ENCODE measurements at regions not wholly inside any gene's neighbourhood (a gene's known extent, or its start where the extent isn't known, plus 50 kb on each side); places are given as distances from the start of the nearest gene placed in this dataset.

DNA sequence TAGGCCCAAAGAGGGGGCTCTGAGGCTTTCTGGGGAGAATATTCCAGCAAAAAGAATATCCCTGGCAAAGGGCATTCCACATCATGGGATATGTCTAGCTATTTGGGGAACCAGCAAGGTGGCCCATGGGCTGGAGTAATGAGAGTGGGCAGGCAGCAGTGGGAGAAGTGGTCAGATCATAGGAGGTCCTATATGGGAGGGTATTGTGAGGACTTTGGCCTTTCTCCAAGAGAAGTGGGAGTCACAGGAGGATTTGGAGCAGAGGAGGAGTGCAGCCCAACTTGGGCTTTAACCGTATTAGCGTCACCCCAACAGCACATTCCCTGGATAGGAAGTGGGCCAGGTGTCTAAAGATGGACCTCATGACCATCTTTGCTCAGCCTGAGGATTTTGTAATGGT, 151.4 kb downstream of the ENGASE start:
- H2BK20ac ChIP-seq (ENCODE audit: low read depth, low read length, poor library complexity, severe bottlenecking): no peak overlapping the region
- no peak overlapping the region for H4K8ac ChIP-seq (replicated peaks; ENCODE audit: insufficient read length, low read depth, low read length)
- H3K27ac ChIP-seq (ENCODE audit: insufficient read length, low read depth, low read length): no peak overlapping the region
- no peak overlapping the region for H2BK15ac ChIP-seq (ENCODE audit: low read depth, low read length)
- H3K79me1 ChIP-seq (ENCODE audit: insufficient read depth, low read depth, low read length, poor library complexity, severe bottlenecking): no peaks in the 10 kb centered on the region
- H3K4me1 ChIP-seq (ENCODE audit: insufficient read depth, low read length): no peaks in the 10 kb centered on the region
- H2BK12ac ChIP-seq (ENCODE audit: insufficient read length, low read depth, low read length): no peak overlapping the region
- no peak overlapping the region for H3K27ac Mint-ChIP-seq
- H3K14ac ChIP-seq (ENCODE audit: insufficient read depth, low read length): no peak overlapping the region
- H4K5ac ChIP-seq (ENCODE audit: insufficient read length, low read depth, low read length): no peak overlapping the region
- H3K79me2 ChIP-seq (ENCODE audit: insufficient read depth, low read length): no peaks in the 10 kb centered on the region
- no peak overlapping the region; a peak in 1 of 5 replicates for H3K4me3 Mint-ChIP-seq
- H2AFZ ChIP-seq (ENCODE audit: low read length): no peak overlapping the region
- no peaks in the 10 kb centered on the region for H3K9me3 ChIP-seq (ENCODE audit: control insufficient read depth, low read depth, low read length)
- H3K56ac ChIP-seq (ENCODE audit: insufficient read length, low read depth, low read length): no peak overlapping the region
- no peak overlapping the region for H3K4ac ChIP-seq (ENCODE audit: low read depth, low read length)
- no peaks in the 10 kb centered on the region for H3K23me2 ChIP-seq (ENCODE audit: insufficient read length, low read depth, low read length, poor library complexity, severe bottlenecking)
- no peak overlapping the region for H3K9ac ChIP-seq (ENCODE audit: extremely low read depth, insufficient read length, low read length)
- H3K18ac ChIP-seq (ENCODE audit: insufficient read length, low read depth, low read length): no peak overlapping the region
- WGBS (ENCODE audit: extremely low coverage, insufficient read length, low lambda C conversion rate): no CpG with 5 or more reads among the region's 2 CpGs
- H3K27me3 ChIP-seq (ENCODE audit: insufficient read depth, low read length): no peaks in the 10 kb centered on the region
- peaks cover 7% of the 10 kb centered on the region for H3K27me3 Mint-ChIP-seq (ENCODE audit: low read depth)
- H2BK5ac ChIP-seq (ENCODE audit: insufficient read length, low read length): no peak overlapping the region
- TF ChIP-seq, protein P1, sequence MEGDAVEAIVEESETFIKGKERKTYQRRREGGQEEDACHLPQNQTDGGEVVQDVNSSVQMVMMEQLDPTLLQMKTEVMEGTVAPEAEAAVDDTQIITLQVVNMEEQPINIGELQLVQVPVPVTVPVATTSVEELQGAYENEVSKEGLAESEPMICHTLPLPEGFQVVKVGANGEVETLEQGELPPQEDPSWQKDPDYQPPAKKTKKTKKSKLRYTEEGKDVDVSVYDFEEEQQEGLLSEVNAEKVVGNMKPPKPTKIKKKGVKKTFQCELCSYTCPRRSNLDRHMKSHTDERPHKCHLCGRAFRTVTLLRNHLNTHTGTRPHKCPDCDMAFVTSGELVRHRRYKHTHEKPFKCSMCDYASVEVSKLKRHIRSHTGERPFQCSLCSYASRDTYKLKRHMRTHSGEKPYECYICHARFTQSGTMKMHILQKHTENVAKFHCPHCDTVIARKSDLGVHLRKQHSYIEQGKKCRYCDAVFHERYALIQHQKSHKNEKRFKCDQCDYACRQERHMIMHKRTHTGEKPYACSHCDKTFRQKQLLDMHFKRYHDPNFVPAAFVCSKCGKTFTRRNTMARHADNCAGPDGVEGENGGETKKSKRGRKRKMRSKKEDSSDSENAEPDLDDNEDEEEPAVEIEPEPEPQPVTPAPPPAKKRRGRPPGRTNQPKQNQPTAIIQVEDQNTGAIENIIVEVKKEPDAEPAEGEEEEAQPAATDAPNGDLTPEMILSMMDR (conservative IDR thresholded peaks at IDR 0.05): no peak
- H2BK120ac ChIP-seq (ENCODE audit: low read depth, low read length, poor library complexity, severe bottlenecking): no peak overlapping the region
- H2AK5ac ChIP-seq (ENCODE audit: insufficient read length, low read length): no peak overlapping the region
- no peak overlapping the region for H3K4me2 ChIP-seq (ENCODE audit: insufficient read depth, insufficient read length, low read length)
- no peaks in the 10 kb centered on the region for H3K9me3 Mint-ChIP-seq
- no peaks in the 10 kb centered on the region for H3K36me3 Mint-ChIP-seq (ENCODE audit: insufficient read depth in 1 of 3, low read depth in 3 of 3)
- no peak overlapping the region for H4K91ac ChIP-seq (ENCODE audit: insufficient read length, low read depth, low read length)
- DNase-seq: no peak
- no peak overlapping the region for H3T11ph ChIP-seq (ENCODE audit: low read length)
- no peak overlapping the region for H3K23ac ChIP-seq (ENCODE audit: insufficient read length, low read depth, low read length)
- H4K20me1 ChIP-seq (ENCODE audit: control insufficient read depth, insufficient read depth, insufficient read length): no peaks in the 10 kb centered on the region
- H3K4me1 Mint-ChIP-seq: peaks cover 19 to 20% of the 10 kb centered on the region in 2 experiments

All from H9 (cell line).